HS-27A (cell line): ENCODE measurements at regions not wholly inside any gene's neighbourhood (a gene's known extent, or its start where the extent isn't known, plus 50 kb on each side); places are given as distances from the start of the nearest gene placed in this dataset.
"Not testable (repeated sequence)": the region's sequence is repeated elsewhere in the genome, so short reads cannot be mapped to it uniquely, and the experiment has no call there.

ENCODE experiments used
- DNase-seq: peaks from one replicate; pipeline ENCODE4 v3.0.0-alpha.2; 2012; ENCODE audit warnings: low read depth, missing footprints

GRCh38 chr4:131488772-131489171 is 1660.3 kb upstream of the PCDH10 start:
- no peak for DNase-seq

GRCh38 chr4:131496211-131496610 is 1652.9 kb upstream of the PCDH10 start:
- not testable (repeated sequence) for DNase-seq

GRCh38 chr4:131499141-131499873 is 1649.8 kb upstream of the PCDH10 start:
- DNase-seq, result no peak

GRCh38 chr4:131509521-131509920 is 1639.6 kb upstream of the PCDH10 start:
- no peak for DNase-seq

- no peak for DNase-seq
Observed at GRCh38 chr4:131526686-131527085, 1622.4 kb upstream of the PCDH10 start.

- DNase-seq, result no peak
Observed at GRCh38 chr4:131531087-131531486, 1618.0 kb upstream of the PCDH10 start.

GRCh38 chr4:131534944-131535645 is 1614.0 kb upstream of the PCDH10 start:
- DNase-seq, result no peak

- no peak for DNase-seq
Observed at GRCh38 chr4:131540256-131540655, 1608.8 kb upstream of the PCDH10 start.

- no peak for DNase-seq
Observed at GRCh38 chr4:131547506-131547981, 1601.5 kb upstream of the PCDH10 start.

- DNase-seq, result no peak
Observed at GRCh38 chr4:131551306-131551705, 1597.8 kb upstream of the PCDH10 start.

- no peak for DNase-seq
Observed at GRCh38 chr4:131566026-131566425, 1583.1 kb upstream of the PCDH10 start.

- no peak for DNase-seq
Observed at GRCh38 chr4:131584587-131584986, 1564.5 kb upstream of the PCDH10 start.

- DNase-seq, result no peak
Observed at GRCh38 chr4:131595140-131595539, 1554.0 kb upstream of the PCDH10 start.

- no peak for DNase-seq
Observed at GRCh38 chr4:131603705-131604104, 1545.4 kb upstream of the PCDH10 start.

- DNase-seq, result no peak
Observed at GRCh38 chr4:131609039-131609438, 1540.1 kb upstream of the PCDH10 start.

GRCh38 chr4:131610517-131610916 is 1538.6 kb upstream of the PCDH10 start:
- not testable (repeated sequence) for DNase-seq

- DNase-seq, result no peak
Observed at GRCh38 chr4:131613086-131613823, 1535.8 kb upstream of the PCDH10 start.

GRCh38 chr4:131613824-131614216 is 1535.3 kb upstream of the PCDH10 start:
- DNase-seq, result no peak

- DNase-seq, result no peak
Observed at GRCh38 chr4:131632877-131633276, 1516.2 kb upstream of the PCDH10 start.

- DNase-seq, result no peak
Observed at GRCh38 chr4:131635191-131635590, 1513.9 kb upstream of the PCDH10 start.

GRCh38 chr4:131638781-131639180 is 1510.3 kb upstream of the PCDH10 start:
- no peak for DNase-seq

- no peak for DNase-seq
Observed at GRCh38 chr4:131644619-131645018, 1504.5 kb upstream of the PCDH10 start.

GRCh38 chr4:131649227-131649626 is 1499.9 kb upstream of the PCDH10 start:
- DNase-seq, result no peak
